ENCODE measurements at regions not wholly inside any gene's neighbourhood (a gene's known extent, or its start where the extent isn't known, plus 50 kb on each side); places are given as distances from the start of the nearest gene placed in this dataset.

- DNase-seq: no peak
- Histone ChIP-seq H2BK5ac (ENCODE audit: low read depth, low read length, poor library complexity, severe bottlenecking) (no peak overlapping the region), H3K79me1 (replicated peaks; ENCODE audit: low read length, poor library complexity, severe bottlenecking) (no peaks in the 10 kb centered on the region), H3K9me3 (ENCODE audit: control insufficient read depth, low read length) (no peaks in the 10 kb centered on the region), H3K27ac (ENCODE audit: low read length, poor library complexity, severe bottlenecking) (no peak overlapping the region), H2BK15ac (ENCODE audit: low read depth, poor library complexity, severe bottlenecking) (no peak overlapping the region), H3K27me3 (ENCODE audit: control insufficient read depth in 1 of 2, insufficient read depth in 1 of 2, low read length in 2 of 2) (no peaks in the 10 kb centered on the region), H3K9ac (ENCODE audit: low read length) (no peak overlapping the region), H3K4ac (ENCODE audit: low read depth in 1 of 2, low read length in 2 of 2) (no peak overlapping the region), H3K4me2 (ENCODE audit: low read length, poor library complexity, severe bottlenecking) (no peak overlapping the region), H3K14ac (ENCODE audit: low read length in 2 of 2) (peak overlapping the region in 1 of 2 experiments; percentile 46), H3K36me3 (ENCODE audit: control insufficient read depth in 1 of 2, insufficient read depth in 2 of 2, low read depth in 1 of 2, low read length in 2 of 2) (no peaks in the 10 kb centered on the region), H4K91ac (ENCODE audit: low read length) (no peak overlapping the region), H4K8ac (ENCODE audit: low read length) (no peak overlapping the region), H3K18ac (ENCODE audit: low read depth in 1 of 2, low read length in 2 of 2) (no peak overlapping the region), H3K4me1 (ENCODE audit: control insufficient read depth, insufficient read depth, low read depth, low read length) (no peaks in the 10 kb centered on the region), H2BK120ac (ENCODE audit: low read depth, low read length) (no peak overlapping the region), H3K4me3 (ENCODE audit: insufficient read depth in 1 of 2, low read depth in 1 of 2, low read length in 2 of 2) (no peak overlapping the region), H2AFZ (ENCODE audit: low read depth, low read length) (no peak overlapping the region), H3K23ac (ENCODE audit: low read length in 2 of 2) (no peak overlapping the region), H2AK5ac (ENCODE audit: low read length, severe bottlenecking) (no peak overlapping the region), H2BK12ac (ENCODE audit: low read length in 2 of 2) (no peak overlapping the region)
Measured at GRCh38 chr1:232193451-232193783, 436.5 kb downstream of the SIPA1L2 start.

- no peak overlapping the region for H3K14ac ChIP-seq (ENCODE audit: low read length in 2 of 2)
Measured at GRCh38 chr1:232192781-232193450, 437.0 kb downstream of the SIPA1L2 start.

GRCh38 chr1:232191560-232191959 is 438.4 kb downstream of the SIPA1L2 start:
- H3K4me1 ChIP-seq (ENCODE audit: control insufficient read depth, insufficient read depth, low read depth, low read length): peaks cover 3% of the 10 kb centered on the region
- H3K9me3 ChIP-seq (ENCODE audit: control insufficient read depth, low read length): no peaks in the 10 kb centered on the region
- no peak overlapping the region for H2BK5ac ChIP-seq (ENCODE audit: low read depth, low read length, poor library complexity, severe bottlenecking)
- H3K14ac ChIP-seq (ENCODE audit: low read length in 2 of 2): no peak overlapping the region
- H2BK12ac ChIP-seq (ENCODE audit: low read length in 2 of 2): no peak overlapping the region
- over 99% methylated on average over 6 of the region's 6 CpGs for whole genome bisulfite sequencing
- DNase-seq: no peak
- H3K4me2 ChIP-seq (ENCODE audit: low read length, poor library complexity, severe bottlenecking): no peak overlapping the region
- no peak overlapping the region for H2AFZ ChIP-seq (ENCODE audit: low read depth, low read length)
- H3K23ac ChIP-seq (ENCODE audit: low read length in 2 of 2): no peak overlapping the region
- no peak overlapping the region for H2BK120ac ChIP-seq (ENCODE audit: low read depth, low read length)
- H3K4ac ChIP-seq (ENCODE audit: low read depth in 1 of 2, low read length in 2 of 2): no peak overlapping the region
- H3K27ac ChIP-seq (ENCODE audit: low read length, poor library complexity, severe bottlenecking): no peak overlapping the region
- no peak overlapping the region for H2AK5ac ChIP-seq (ENCODE audit: low read length, severe bottlenecking)
- H3K36me3 ChIP-seq (ENCODE audit: control insufficient read depth in 1 of 2, insufficient read depth in 2 of 2, low read depth in 1 of 2, low read length in 2 of 2): no peaks in the 10 kb centered on the region
- no peak overlapping the region for H3K4me3 ChIP-seq (ENCODE audit: insufficient read depth in 1 of 2, low read depth in 1 of 2, low read length in 2 of 2)
- H4K8ac ChIP-seq (ENCODE audit: low read length): no peak overlapping the region
- no peak overlapping the region for H4K91ac ChIP-seq (ENCODE audit: low read length)
- no peaks in the 10 kb centered on the region for H3K27me3 ChIP-seq (ENCODE audit: control insufficient read depth in 1 of 2, insufficient read depth in 1 of 2, low read length in 2 of 2)
- no peak overlapping the region for H3K9ac ChIP-seq (ENCODE audit: low read length)
- H3K79me1 ChIP-seq (replicated peaks; ENCODE audit: low read length, poor library complexity, severe bottlenecking): no peaks in the 10 kb centered on the region
- no peak overlapping the region for H3K18ac ChIP-seq (ENCODE audit: low read depth in 1 of 2, low read length in 2 of 2)
- no peak overlapping the region for H2BK15ac ChIP-seq (ENCODE audit: low read depth, poor library complexity, severe bottlenecking)

More at GRCh38 chr1:232192781-232193450, 437.0 kb downstream of the SIPA1L2 start:
- Histone ChIP-seq H2BK15ac (ENCODE audit: low read depth, poor library complexity, severe bottlenecking) (no peak overlapping the region), H3K4ac (ENCODE audit: low read depth in 1 of 2, low read length in 2 of 2) (no peak overlapping the region), H3K27ac (ENCODE audit: low read length, poor library complexity, severe bottlenecking) (no peak overlapping the region), H3K23ac (ENCODE audit: low read length in 2 of 2) (no peak overlapping the region), H3K4me3 (ENCODE audit: insufficient read depth in 1 of 2, low read depth in 1 of 2, low read length in 2 of 2) (no peak overlapping the region), H2AFZ (ENCODE audit: low read depth, low read length) (no peak overlapping the region), H2BK5ac (ENCODE audit: low read depth, low read length, poor library complexity, severe bottlenecking) (no peak overlapping the region), H2AK5ac (ENCODE audit: low read length, severe bottlenecking) (no peak overlapping the region), H4K8ac (ENCODE audit: low read length) (no peak overlapping the region), H3K18ac (ENCODE audit: low read depth in 1 of 2, low read length in 2 of 2) (no peak overlapping the region), H3K4me1 (ENCODE audit: control insufficient read depth, insufficient read depth, low read depth, low read length) (no peaks in the 10 kb centered on the region), H2BK12ac (ENCODE audit: low read length in 2 of 2) (no peak overlapping the region), H3K9me3 (ENCODE audit: control insufficient read depth, low read length) (no peaks in the 10 kb centered on the region), H3K27me3 (ENCODE audit: control insufficient read depth in 1 of 2, insufficient read depth in 1 of 2, low read length in 2 of 2) (no peaks in the 10 kb centered on the region), H3K36me3 (ENCODE audit: control insufficient read depth in 1 of 2, insufficient read depth in 2 of 2, low read depth in 1 of 2, low read length in 2 of 2) (no peaks in the 10 kb centered on the region), H4K91ac (ENCODE audit: low read length) (no peak overlapping the region), H3K79me1 (replicated peaks; ENCODE audit: low read length, poor library complexity, severe bottlenecking) (no peaks in the 10 kb centered on the region), H2BK120ac (ENCODE audit: low read depth, low read length) (no peak overlapping the region), H3K4me2 (ENCODE audit: low read length, poor library complexity, severe bottlenecking) (no peak overlapping the region), H3K9ac (ENCODE audit: low read length) (no peak overlapping the region)
- peak; percentile 39 for DNase-seq
- 81% methylated on average over 2 of the region's 3 CpGs for WGBS

GRCh38 chr1:232188318-232188717 is 441.6 kb downstream of the SIPA1L2 start:
- H3K27ac ChIP-seq (ENCODE audit: low read length, poor library complexity, severe bottlenecking): no peak overlapping the region
- H3K23ac ChIP-seq (ENCODE audit: low read length in 2 of 2): no peak overlapping the region
- H4K91ac ChIP-seq (ENCODE audit: low read length): no peak overlapping the region
- H3K14ac ChIP-seq (ENCODE audit: low read length in 2 of 2): no peak overlapping the region
- H3K4me3 ChIP-seq (ENCODE audit: insufficient read depth in 1 of 2, low read depth in 1 of 2, low read length in 2 of 2): no peak overlapping the region
- no peak overlapping the region for H4K8ac ChIP-seq (ENCODE audit: low read length)
- peak overlapping the region; percentile 32 for H2BK15ac ChIP-seq (ENCODE audit: low read depth, poor library complexity, severe bottlenecking)
- H2BK12ac ChIP-seq (ENCODE audit: low read length in 2 of 2): no peak overlapping the region
- H3K4me2 ChIP-seq (ENCODE audit: low read length, poor library complexity, severe bottlenecking): no peak overlapping the region
- no peaks in the 10 kb centered on the region for H3K79me1 ChIP-seq (replicated peaks; ENCODE audit: low read length, poor library complexity, severe bottlenecking)
- H3K9ac ChIP-seq (ENCODE audit: low read length): no peak overlapping the region
- DNase-seq: no peak
- no peak overlapping the region for H2AFZ ChIP-seq (ENCODE audit: low read depth, low read length)
- peaks cover 3% of the 10 kb centered on the region for H3K4me1 ChIP-seq (ENCODE audit: control insufficient read depth, insufficient read depth, low read depth, low read length)
- H2BK5ac ChIP-seq (ENCODE audit: low read depth, low read length, poor library complexity, severe bottlenecking): no peak overlapping the region
- peak overlapping the region; percentile 38 for H2BK120ac ChIP-seq (ENCODE audit: low read depth, low read length)
- no peak overlapping the region for H3K18ac ChIP-seq (ENCODE audit: low read depth in 1 of 2, low read length in 2 of 2)
- no peaks in the 10 kb centered on the region for H3K9me3 ChIP-seq (ENCODE audit: control insufficient read depth, low read length)
- no peaks in the 10 kb centered on the region for H3K36me3 ChIP-seq (ENCODE audit: control insufficient read depth in 1 of 2, insufficient read depth in 2 of 2, low read depth in 1 of 2, low read length in 2 of 2)
- WGBS: 82% methylated on average over 2 of the region's 2 CpGs
- no peak overlapping the region for H2AK5ac ChIP-seq (ENCODE audit: low read length, severe bottlenecking)
- H3K4ac ChIP-seq (ENCODE audit: low read depth in 1 of 2, low read length in 2 of 2): no peak overlapping the region
- H3K27me3 ChIP-seq (ENCODE audit: control insufficient read depth in 1 of 2, insufficient read depth in 1 of 2, low read length in 2 of 2): no peaks in the 10 kb centered on the region

Data from mesenchymal stem cell (in vitro differentiated cells and primary cell).